Subcutaneous abdominal adipose tissue (tissue), 5 donors: ENCODE measurements at regions not wholly inside any gene's neighbourhood (a gene's known extent, or its start where the extent isn't known, plus 50 kb on each side); places are given as distances from the start of the nearest gene placed in this dataset.

Experiments
- H3K27ac ChIP-seq: one replicate; pipeline ENCODE4 v1.7.0; 2013; ENCODE audit warnings: low read depth, mild to moderate bottlenecking, inconsistent platforms, low read length, moderate library complexity
- H3K27me3 ChIP-seq, 5 donors: one replicate each; pipeline ENCODE4 v1.7.0; 2013; ENCODE audit warnings: low read length in 5 of 5, inconsistent platforms in 1 of 5; ENCODE audit not compliant: control insufficient read depth in 5 of 5, insufficient read depth in 4 of 5
- H3K36me3 ChIP-seq, 5 donors: one replicate each; pipeline ENCODE4 v1.7.0; 2013; ENCODE audit warnings: low read length in 5 of 5; ENCODE audit not compliant: control insufficient read depth in 5 of 5, insufficient read depth in 5 of 5
- H3K4me1 ChIP-seq, 5 donors: one replicate each; pipeline ENCODE4 v1.7.0; 2013; ENCODE audit warnings: low read length in 5 of 5, mild to moderate bottlenecking in 3 of 5, moderate library complexity in 1 of 5; ENCODE audit not compliant: control insufficient read depth in 5 of 5, insufficient read depth in 5 of 5
- H3K4me3 ChIP-seq, 5 donors: one replicate each; pipeline ENCODE4 v1.7.0; 2013; ENCODE audit warnings: low read length in 5 of 5, low read depth in 1 of 5
- H3K9ac ChIP-seq, 5 donors: one replicate each; pipeline ENCODE4 v1.7.0; 2013; ENCODE audit warnings: low read length in 5 of 5, mild to moderate bottlenecking in 4 of 5, moderate library complexity in 3 of 5
- H3K9me3 ChIP-seq, 5 donors: one replicate each; pipeline ENCODE4 v1.7.0; 2013; ENCODE audit warnings: low read length in 5 of 5; ENCODE audit not compliant: control insufficient read depth in 5 of 5
- donor health status: healthy.
- donor health status: healthy.
- donor health status: healthy.
- donor health status: healthy.
- donor health status: healthy.

DNA sequence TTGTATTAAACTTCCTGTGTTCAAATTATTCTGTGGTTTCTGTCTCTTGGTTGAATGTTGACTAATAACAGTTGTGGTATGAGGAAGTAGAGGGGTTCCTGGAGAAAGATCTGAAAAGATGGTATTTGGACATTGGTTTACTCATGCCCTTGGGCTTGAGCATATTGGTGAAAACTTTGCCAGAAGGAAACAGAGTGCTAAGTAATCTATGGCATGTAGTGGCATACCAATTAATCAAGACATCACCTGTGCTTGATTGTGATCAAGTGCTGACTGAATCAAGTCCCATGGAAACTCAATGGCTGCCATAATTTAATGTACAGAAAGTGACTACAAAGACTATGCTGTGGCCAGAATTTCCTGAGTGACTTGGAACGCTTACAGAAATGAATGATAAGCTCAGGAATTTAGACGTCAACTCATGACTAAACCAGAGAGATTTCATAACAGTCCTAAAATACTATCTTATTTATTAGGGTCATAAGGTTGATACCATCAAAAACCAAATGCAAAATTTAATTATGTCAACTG is 2062.9 kb downstream of the ARAP2 start:
- Histone ChIP-seq H3K27me3 (no peaks in the 10 kb centered on the region), H3K27ac (no peak overlapping the region), H3K9ac (no peak overlapping the region), H3K36me3 (no peaks in the 10 kb centered on the region), H3K4me3 (no peak overlapping the region), H3K4me1 (no peaks in the 10 kb centered on the region), H3K9me3 (peaks cover 0 to 5% (median 0%) of the 10 kb centered on the region in 5 donors)

DNA sequence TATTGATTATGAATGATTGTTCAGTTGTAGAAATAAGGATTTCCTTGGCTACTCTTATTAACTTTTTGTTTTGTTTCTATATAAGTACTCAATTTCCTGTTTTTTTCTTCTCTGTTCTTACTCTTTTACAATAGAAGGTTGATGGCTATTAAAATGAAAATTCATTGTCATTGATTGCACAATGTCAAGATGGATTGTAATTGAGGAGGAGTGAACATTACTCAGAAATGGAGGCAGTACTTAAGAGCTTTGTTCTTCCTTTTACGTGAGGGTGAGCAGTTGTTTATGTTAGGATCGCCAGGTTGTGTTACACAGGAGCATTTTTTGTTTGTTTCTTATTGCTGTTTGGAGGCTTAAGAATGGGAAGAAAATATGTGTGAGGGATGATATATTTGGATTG is 2062.4 kb downstream of the ARAP2 start:
- no peak overlapping the region for H3K27ac ChIP-seq
- no peak overlapping the region for H3K4me3 ChIP-seq
- no peaks in the 10 kb centered on the region for H3K36me3 ChIP-seq
- no peaks in the 10 kb centered on the region for H3K4me1 ChIP-seq
- H3K9ac ChIP-seq = no peak overlapping the region
- H3K9me3 ChIP-seq = no peaks in the 10 kb centered on the region
- H3K27me3 ChIP-seq = no peaks in the 10 kb centered on the region

DNA sequence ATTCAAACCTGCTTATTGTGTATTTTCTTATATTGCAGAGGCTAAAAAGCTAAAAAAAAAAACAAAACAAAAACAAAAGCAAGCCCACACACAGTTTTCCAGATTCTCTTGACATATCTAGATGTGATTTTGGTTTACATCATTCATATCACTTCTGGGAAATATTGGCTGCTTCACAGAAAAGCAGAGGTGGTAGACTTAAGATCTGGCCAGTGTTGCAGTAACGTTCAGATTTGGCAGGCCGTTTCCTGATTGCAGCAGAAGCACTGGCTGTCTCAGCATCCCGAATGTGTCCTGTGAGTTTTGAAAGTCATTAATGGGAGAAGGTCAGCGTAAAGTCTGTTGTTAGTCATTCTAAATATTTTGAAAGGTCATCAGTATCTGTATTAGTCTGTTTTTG is 2062.0 kb downstream of the ARAP2 start:
- H3K9ac ChIP-seq = no peak overlapping the region
- H3K27me3 ChIP-seq = no peaks in the 10 kb centered on the region
- H3K9me3 ChIP-seq = no peaks in the 10 kb centered on the region
- no peaks in the 10 kb centered on the region for H3K4me1 ChIP-seq
- H3K27ac ChIP-seq = no peak overlapping the region
- H3K36me3 ChIP-seq = no peaks in the 10 kb centered on the region
- H3K4me3 ChIP-seq = no peak overlapping the region

GRCh38 chr4:34183926-34184325 is 2060.4 kb downstream of the ARAP2 start:
- no peaks in the 10 kb centered on the region for H3K36me3 ChIP-seq
- H3K4me1 ChIP-seq = no peaks in the 10 kb centered on the region
- H3K9me3 ChIP-seq = peaks cover 0 to 2% (median 0%) of the 10 kb centered on the region in 5 donors
- no peak overlapping the region for H3K4me3 ChIP-seq
- no peak overlapping the region for H3K9ac ChIP-seq
- H3K27me3 ChIP-seq = no peaks in the 10 kb centered on the region
- no peak overlapping the region for H3K27ac ChIP-seq

DNA sequence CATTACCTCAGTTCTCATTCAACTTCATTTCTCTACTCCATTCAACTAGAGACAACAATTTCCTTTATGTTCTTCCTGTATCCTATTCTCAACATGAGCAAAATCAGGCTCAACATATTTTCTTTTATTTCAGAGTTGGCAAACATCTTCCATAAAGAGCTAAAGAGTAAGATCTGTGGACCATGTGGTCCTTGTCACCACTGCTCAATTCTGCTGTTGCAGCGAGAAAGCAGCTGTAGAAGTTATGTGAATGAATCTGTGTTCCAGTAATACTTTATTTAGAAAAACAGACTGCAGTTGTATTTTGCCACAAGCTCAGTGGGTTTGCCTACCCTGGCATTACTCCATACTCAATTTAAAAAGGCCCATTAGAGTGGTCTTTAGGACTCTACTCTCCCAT is 2057.3 kb downstream of the ARAP2 start:
- no peak overlapping the region for H3K9ac ChIP-seq
- no peak overlapping the region for H3K4me3 ChIP-seq
- no peaks in the 10 kb centered on the region for H3K27me3 ChIP-seq
- H3K36me3 ChIP-seq = no peaks in the 10 kb centered on the region
- H3K27ac ChIP-seq = no peak overlapping the region
- H3K4me1 ChIP-seq = no peaks in the 10 kb centered on the region
- H3K9me3 ChIP-seq = peaks cover 0 to 3% (median 0%) of the 10 kb centered on the region in 5 donors

GRCh38 chr4:34191443-34191842 is 2052.9 kb downstream of the ARAP2 start:
- Histone ChIP-seq H3K9me3 (peaks cover 0 to 3% (median 0%) of the 10 kb centered on the region in 5 donors), H3K4me1 (no peaks in the 10 kb centered on the region), H3K27me3 (no peaks in the 10 kb centered on the region), H3K27ac (no peak overlapping the region), H3K4me3 (no peak overlapping the region), H3K9ac (no peak overlapping the region), H3K36me3 (no peaks in the 10 kb centered on the region)

GRCh38 chr4:34193451-34194154 is 2050.7 kb downstream of the ARAP2 start:
- Histone ChIP-seq H3K4me1 (no peaks in the 10 kb centered on the region), H3K27ac (no peak overlapping the region), H3K36me3 (no peaks in the 10 kb centered on the region), H3K9me3 (peaks cover 0 to 3% (median 0%) of the 10 kb centered on the region in 5 donors), H3K27me3 (no peaks in the 10 kb centered on the region), H3K4me3 (no peak overlapping the region), H3K9ac (no peak overlapping the region)

- H3K36me3 ChIP-seq = no peaks in the 10 kb centered on the region
- no peak overlapping the region for H3K4me3 ChIP-seq
- H3K9ac ChIP-seq = no peak overlapping the region
- H3K27ac ChIP-seq = no peak overlapping the region
- H3K4me1 ChIP-seq = no peaks in the 10 kb centered on the region
- no peaks in the 10 kb centered on the region for H3K27me3 ChIP-seq
- no peaks in the 10 kb centered on the region for H3K9me3 ChIP-seq
Observed at GRCh38 chr4:34194585-34194984, 2049.7 kb downstream of the ARAP2 start.

- Histone ChIP-seq H3K4me1 (no peaks in the 10 kb centered on the region), H3K36me3 (no peaks in the 10 kb centered on the region), H3K9ac (no peak overlapping the region), H3K27me3 (no peaks in the 10 kb centered on the region), H3K4me3 (no peak overlapping the region), H3K27ac (no peak overlapping the region), H3K9me3 (peaks cover 0 to 3% (median 0%) of the 10 kb centered on the region in 5 donors)
Observed at GRCh38 chr4:34196375-34196774, 2047.9 kb downstream of the ARAP2 start.

- H3K36me3 ChIP-seq = no peaks in the 10 kb centered on the region
- H3K4me3 ChIP-seq = no peak overlapping the region
- no peak overlapping the region for H3K27ac ChIP-seq
- H3K27me3 ChIP-seq = no peaks in the 10 kb centered on the region
- no peaks in the 10 kb centered on the region for H3K4me1 ChIP-seq
- H3K9ac ChIP-seq = no peak overlapping the region
- peaks cover 0 to 3% (median 0%) of the 10 kb centered on the region in 5 donors for H3K9me3 ChIP-seq
Observed at GRCh38 chr4:34198966-34199365, 2045.3 kb downstream of the ARAP2 start.
